Ishikawa (cell line): ENCODE measurements at regions not wholly inside any gene's neighbourhood (a gene's known extent, or its start where the extent isn't known, plus 50 kb on each side); places are given as distances from the start of the nearest gene placed in this dataset.

Experiments
- CEBPB ChIP-seq: IDR thresholded peaks from 2 replicates; pipeline ENCODE4 v1.6.1; 2012
- CREB1 ChIP-seq: IDR thresholded peaks from 2 replicates; pipeline ENCODE4 v1.6.1; 2012; ENCODE audit warnings: low read depth
- EGR1 ChIP-seq: IDR thresholded peaks from 2 replicates; pipeline ENCODE4 v1.6.1; 2012
- EP300 ChIP-seq: IDR thresholded peaks from 2 replicates; pipeline ENCODE4 v1.6.1; 2012; ENCODE audit warnings: borderline replicate concordance
- FOXM1 ChIP-seq: IDR thresholded peaks from 2 replicates; pipeline ENCODE4 v1.6.1; 2012; ENCODE audit warnings: low read depth, borderline replicate concordance
- MAX ChIP-seq: IDR thresholded peaks from 2 replicates; pipeline ENCODE4 v1.6.1; 2012
- NFIC ChIP-seq: IDR thresholded peaks from 2 replicates; pipeline ENCODE4 v1.6.1; 2012
- RAD21 ChIP-seq: IDR thresholded peaks from 2 replicates; pipeline ENCODE4 v1.6.1; 2012; ENCODE audit warnings: low read depth
- REST ChIP-seq: IDR thresholded peaks from 2 replicates; pipeline ENCODE4 v1.6.1; 2012; ENCODE audit warnings: low read depth, mild to moderate bottlenecking
- TAF1 ChIP-seq: IDR thresholded peaks from 2 replicates; pipeline ENCODE4 v1.6.1; 2012; ENCODE audit warnings: low read depth, mild to moderate bottlenecking
- TCF12 ChIP-seq: IDR thresholded peaks from 2 replicates; pipeline ENCODE4 v1.6.1; 2012; ENCODE audit warnings: low read depth
- TEAD4 ChIP-seq: IDR thresholded peaks from 2 replicates; pipeline ENCODE4 v1.6.1; 2012
- USF1 ChIP-seq: IDR thresholded peaks from 2 replicates; pipeline ENCODE4 v1.6.1; 2012
- YY1 ChIP-seq: IDR thresholded peaks from 2 replicates; pipeline ENCODE4 v1.6.1; 2012; ENCODE audit warnings: low read depth
- ZBTB7A ChIP-seq: IDR thresholded peaks from 2 replicates; pipeline ENCODE4 v1.6.1; 2012; ENCODE audit warnings: low read depth

GRCh38 chr12:30395190-30395589, 300.5 kb downstream of the IPO8 start:
- no peak for TF ChIP-seq NFIC

GRCh38 chr12:30391766-30392366, 303.8 kb downstream of the IPO8 start:
- no peak for TF ChIP-seq USF1
- TF ChIP-seq EGR1 = no peak
- no peak for TF ChIP-seq MAX
- TF ChIP-seq EP300 = no peak
- no peak for TF ChIP-seq NFIC
- no peak for TF ChIP-seq CEBPB

- no peak for TF ChIP-seq EGR1
- no peak for TF ChIP-seq EP300
- TF ChIP-seq CEBPB = no peak
- TF ChIP-seq ZBTB7A = no peak
- no peak for TF ChIP-seq YY1
- no peak for TF ChIP-seq NFIC
- no peak for TF ChIP-seq RAD21
- no peak for TF ChIP-seq TAF1
- TF ChIP-seq REST = no peak
- TF ChIP-seq FOXM1 = no peak
- no peak for TF ChIP-seq TEAD4
- TF ChIP-seq USF1 = no peak
These were observed 310.0 kb downstream of the IPO8 start for GRCh38 chr12:30385706-30386105.

- TF ChIP-seq EGR1 = no peak
These were observed 310.7 kb downstream of the IPO8 start for GRCh38 chr12:30384976-30385375.

GRCh38 chr12:30378307-30378706, 317.4 kb downstream of the IPO8 start:
- TF ChIP-seq YY1 = no peak
- no peak for TF ChIP-seq NFIC

- TF ChIP-seq YY1 = no peak
- no peak for TF ChIP-seq ZBTB7A
- TF ChIP-seq TAF1 = no peak
- no peak for TF ChIP-seq TEAD4
- no peak for TF ChIP-seq CREB1
- TF ChIP-seq EP300 = no peak
- no peak for TF ChIP-seq TCF12
- no peak for TF ChIP-seq FOXM1
These were observed 330.8 kb downstream of the IPO8 start for GRCh38 chr12:30364822-30365221.

- TF ChIP-seq FOXM1 (no peak), EGR1 (no peak), RAD21 (no peak), REST (no peak), TCF12 (no peak), EP300 (no peak), NFIC (no peak), ZBTB7A (no peak), TAF1 (no peak), YY1 (no peak), MAX (no peak), CEBPB (no peak), TEAD4 (no peak), USF1 (no peak), CREB1 (no peak)
These were observed 334.5 kb downstream of the IPO8 start for GRCh38 chr12:30361145-30361544.
